ENCODE measurements at regions not wholly inside any gene's neighbourhood (a gene's known extent, or its start where the extent isn't known, plus 50 kb on each side); places are given as distances from the start of the nearest gene placed in this dataset.

DNA sequence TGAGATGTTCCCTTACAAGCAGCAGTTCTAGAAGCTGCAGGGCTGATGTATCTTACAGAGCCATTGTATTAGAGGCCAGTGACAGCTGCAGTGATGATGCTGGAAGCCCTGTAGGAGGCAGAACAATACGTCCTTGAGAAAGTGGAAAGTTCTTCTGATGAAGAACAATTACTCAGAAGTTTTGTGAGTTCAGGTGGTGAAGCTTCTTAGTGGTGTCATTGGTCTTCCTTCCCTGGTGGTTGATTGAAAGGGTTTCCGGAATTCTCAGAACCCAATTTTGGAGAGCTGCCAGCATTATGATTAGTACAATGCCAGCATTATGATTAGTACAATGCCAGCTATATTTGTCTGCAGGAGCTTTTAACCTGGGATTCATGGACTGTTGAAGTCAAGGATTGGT, 356.4 kb downstream of the MFSD1 start:
- Histone ChIP-seq H3K4me3 (no peak overlapping the region), H3K27me3 (ENCODE audit: control insufficient read depth in 2 of 2, insufficient read depth in 2 of 2, low read length in 2 of 2) (no peaks in the 10 kb centered on the region), H3K4me2 (ENCODE audit: insufficient read depth, low read length) (no peak overlapping the region), H3K4me1 (replicated peaks in 1 of 2; ENCODE audit: control insufficient read depth in 2 of 2, insufficient read depth in 2 of 2, low read length in 2 of 2) (no peaks in the 10 kb centered on the region), H2AFZ (ENCODE audit: low read depth, low read length) (no peak overlapping the region), H3K9me3 (replicated peaks; ENCODE audit: control insufficient read depth, insufficient read depth, low read depth, low read length) (no peaks in the 10 kb centered on the region), H4K20me1 (replicated peaks; ENCODE audit: control insufficient read depth, insufficient read depth, low read length) (no peaks in the 10 kb centered on the region), H3K79me2 (ENCODE audit: control insufficient read depth, insufficient read depth, low read length) (no peaks in the 10 kb centered on the region), H3K36me3 (ENCODE audit: control insufficient read depth, insufficient read depth, low read length) (no peaks in the 10 kb centered on the region), H3K27ac (ENCODE audit: extremely low read depth, low read depth, low read length) (no peak overlapping the region), H3K9ac (ENCODE audit: insufficient read depth in 1 of 2, low read depth in 2 of 2, low read length in 2 of 2) (no peak overlapping the region), H3K9me1 (ENCODE audit: control insufficient read depth, insufficient read depth, low read length) (no peaks in the 10 kb centered on the region)
- no peak for TF ChIP-seq ELK1 (CRISPR knock-in tag; IDR thresholded peaks at IDR 0.05)
- TF ChIP-seq RFX5 (IDR thresholded peaks at IDR 0.05; ENCODE audit: low read depth, low read length): no peak
- TF ChIP-seq, protein P1, sequence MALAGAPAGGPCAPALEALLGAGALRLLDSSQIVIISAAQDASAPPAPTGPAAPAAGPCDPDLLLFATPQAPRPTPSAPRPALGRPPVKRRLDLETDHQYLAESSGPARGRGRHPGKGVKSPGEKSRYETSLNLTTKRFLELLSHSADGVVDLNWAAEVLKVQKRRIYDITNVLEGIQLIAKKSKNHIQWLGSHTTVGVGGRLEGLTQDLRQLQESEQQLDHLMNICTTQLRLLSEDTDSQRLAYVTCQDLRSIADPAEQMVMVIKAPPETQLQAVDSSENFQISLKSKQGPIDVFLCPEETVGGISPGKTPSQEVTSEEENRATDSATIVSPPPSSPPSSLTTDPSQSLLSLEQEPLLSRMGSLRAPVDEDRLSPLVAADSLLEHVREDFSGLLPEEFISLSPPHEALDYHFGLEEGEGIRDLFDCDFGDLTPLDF (CRISPR knock-in tag; IDR thresholded peaks at IDR 0.05): no peak
- no peak for TF ChIP-seq RNF219 (CRISPR knock-in tag; IDR thresholded peaks at IDR 0.05)
- CTCF ChIA-PET (ENCODE audit: low intra/inter-chr PET ratio): no interaction called here
- no peak for DNase-seq (ENCODE audit: extremely low read depth in 1 of 4, low spot score in 3 of 4)
- no peak for FAIRE-seq
- 0% methylated on average over 2 of the region's 2 CpGs for WGBS (ENCODE audit: insufficient coverage, low coverage, missing lambda C conversion rate)
- POLR2A ChIA-PET: no interaction called here
- in situ Hi-C loops (cut with MboI) (no loop called here), intact Hi-C loops (cut with micrococcal nuclease) (no loop called here)
- BruUV-seq (replicated peaks): no TSS peak
- ATAC-seq: no peak
